ENCODE measurements at regions not wholly inside any gene's neighbourhood (a gene's known extent, or its start where the extent isn't known, plus 50 kb on each side); places are given as distances from the start of the nearest gene placed in this dataset.
"Not testable (repeated sequence)": the region's sequence is repeated elsewhere in the genome, so short reads cannot be mapped to it uniquely, and the experiment has no call there.

DNA sequence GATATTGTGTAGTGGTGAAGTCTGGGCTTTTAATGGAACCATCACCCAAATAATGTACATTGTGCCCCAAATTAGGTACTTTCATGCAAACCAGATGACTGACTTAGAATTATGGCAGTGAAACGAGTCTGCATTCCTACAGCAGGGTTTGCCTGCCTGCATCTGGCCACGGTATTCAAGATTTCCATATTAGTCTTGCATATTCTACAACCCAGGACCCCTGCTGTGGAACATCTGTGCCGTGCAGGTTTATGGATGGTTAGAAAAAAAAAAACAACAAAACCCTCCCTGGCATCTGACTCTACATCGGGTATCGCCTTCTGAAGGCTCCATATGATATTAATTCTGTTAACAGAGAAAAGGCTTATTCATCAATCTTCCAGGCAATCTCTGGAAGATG is 394.8 kb downstream of the DCDC2C start:
- no peak overlapping the region for H3K4me3 ChIP-seq (ENCODE audit: severe bottlenecking)
- no peak overlapping the region for H3K27ac ChIP-seq (ENCODE audit: poor library complexity, severe bottlenecking)
- no peaks in the 10 kb centered on the region for H3K9me3 ChIP-seq (ENCODE audit: severe bottlenecking)
- TF ChIP-seq, protein P1, sequence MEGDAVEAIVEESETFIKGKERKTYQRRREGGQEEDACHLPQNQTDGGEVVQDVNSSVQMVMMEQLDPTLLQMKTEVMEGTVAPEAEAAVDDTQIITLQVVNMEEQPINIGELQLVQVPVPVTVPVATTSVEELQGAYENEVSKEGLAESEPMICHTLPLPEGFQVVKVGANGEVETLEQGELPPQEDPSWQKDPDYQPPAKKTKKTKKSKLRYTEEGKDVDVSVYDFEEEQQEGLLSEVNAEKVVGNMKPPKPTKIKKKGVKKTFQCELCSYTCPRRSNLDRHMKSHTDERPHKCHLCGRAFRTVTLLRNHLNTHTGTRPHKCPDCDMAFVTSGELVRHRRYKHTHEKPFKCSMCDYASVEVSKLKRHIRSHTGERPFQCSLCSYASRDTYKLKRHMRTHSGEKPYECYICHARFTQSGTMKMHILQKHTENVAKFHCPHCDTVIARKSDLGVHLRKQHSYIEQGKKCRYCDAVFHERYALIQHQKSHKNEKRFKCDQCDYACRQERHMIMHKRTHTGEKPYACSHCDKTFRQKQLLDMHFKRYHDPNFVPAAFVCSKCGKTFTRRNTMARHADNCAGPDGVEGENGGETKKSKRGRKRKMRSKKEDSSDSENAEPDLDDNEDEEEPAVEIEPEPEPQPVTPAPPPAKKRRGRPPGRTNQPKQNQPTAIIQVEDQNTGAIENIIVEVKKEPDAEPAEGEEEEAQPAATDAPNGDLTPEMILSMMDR (IDR thresholded peaks at IDR 0.05; ENCODE audit: poor library complexity, severe bottlenecking): no peak
- no peaks in the 10 kb centered on the region for H3K4me1 ChIP-seq (ENCODE audit: insufficient read depth, poor library complexity, severe bottlenecking)
- DNase-seq (ENCODE audit: low spot score) (no peak), ATAC-seq (ENCODE audit: low read depth) (no peak)
- no peaks in the 10 kb centered on the region for H3K27me3 ChIP-seq (ENCODE audit: insufficient read depth, poor library complexity, severe bottlenecking)
- no peaks in the 10 kb centered on the region for H3K36me3 ChIP-seq (ENCODE audit: low read depth)

DNA sequence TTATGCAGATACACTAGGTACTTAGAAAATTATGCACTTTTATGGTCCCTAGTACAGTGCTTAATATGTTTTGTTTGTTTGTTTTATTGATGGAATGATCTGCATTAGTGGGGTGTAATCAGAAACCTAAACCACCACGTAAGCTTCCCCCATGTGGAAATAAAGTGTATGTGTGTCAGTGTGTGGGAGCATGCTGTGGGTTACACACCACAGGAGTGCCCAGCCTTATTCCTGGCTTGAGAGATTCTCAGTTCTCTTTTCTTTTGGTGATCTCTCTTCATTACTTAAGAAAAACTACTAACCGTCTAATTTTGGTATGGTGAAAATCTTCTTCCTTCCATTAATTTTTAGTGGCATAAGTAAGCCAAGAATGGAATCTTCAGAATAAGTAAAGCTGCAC is 398.6 kb downstream of the DCDC2C start:
- Histone ChIP-seq H3K27me3 (ENCODE audit: insufficient read depth, poor library complexity, severe bottlenecking) (no peaks in the 10 kb centered on the region), H3K9me3 (ENCODE audit: severe bottlenecking) (no peaks in the 10 kb centered on the region), H3K4me1 (ENCODE audit: insufficient read depth, poor library complexity, severe bottlenecking) (no peaks in the 10 kb centered on the region), H3K4me3 (ENCODE audit: severe bottlenecking) (no peak overlapping the region), H3K36me3 (ENCODE audit: low read depth) (no peaks in the 10 kb centered on the region), H3K27ac (ENCODE audit: poor library complexity, severe bottlenecking) (no peak overlapping the region)
- TF ChIP-seq, protein P1 (IDR thresholded peaks at IDR 0.05; ENCODE audit: poor library complexity, severe bottlenecking): no peak
- DNase-seq (ENCODE audit: low spot score) (no peak), ATAC-seq (ENCODE audit: low read depth) (no peak)

DNA sequence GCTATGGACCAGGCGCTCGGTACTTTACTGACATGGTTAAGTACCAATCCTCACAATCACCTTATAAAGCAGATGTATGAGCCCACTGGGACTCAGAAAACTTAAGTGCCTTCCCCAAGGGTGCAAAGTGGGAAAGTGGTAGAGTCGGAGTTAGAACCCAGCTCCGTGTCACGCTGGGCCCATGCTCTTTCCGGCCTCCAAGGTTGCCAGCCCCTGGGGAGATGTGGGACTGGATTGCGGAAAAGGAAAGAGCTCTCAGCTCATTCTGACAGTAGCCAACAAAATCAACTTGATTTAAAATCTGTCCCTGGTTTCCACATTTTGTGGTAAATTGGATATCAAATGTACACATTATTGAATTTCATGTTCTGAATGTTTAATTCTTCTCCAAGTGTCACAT is 403.8 kb downstream of the DCDC2C start:
- Histone ChIP-seq H3K4me3 (ENCODE audit: severe bottlenecking) (no peak overlapping the region), H3K4me1 (ENCODE audit: insufficient read depth, poor library complexity, severe bottlenecking) (no peaks in the 10 kb centered on the region), H3K36me3 (ENCODE audit: low read depth) (no peaks in the 10 kb centered on the region), H3K9me3 (ENCODE audit: severe bottlenecking) (no peaks in the 10 kb centered on the region), H3K27me3 (ENCODE audit: insufficient read depth, poor library complexity, severe bottlenecking) (no peaks in the 10 kb centered on the region), H3K27ac (ENCODE audit: poor library complexity, severe bottlenecking) (no peak overlapping the region)
- TF ChIP-seq, protein P1 (IDR thresholded peaks at IDR 0.05; ENCODE audit: poor library complexity, severe bottlenecking): no peak
- no peak for ATAC-seq (ENCODE audit: low read depth)
- no peak for DNase-seq (ENCODE audit: low spot score)

DNA sequence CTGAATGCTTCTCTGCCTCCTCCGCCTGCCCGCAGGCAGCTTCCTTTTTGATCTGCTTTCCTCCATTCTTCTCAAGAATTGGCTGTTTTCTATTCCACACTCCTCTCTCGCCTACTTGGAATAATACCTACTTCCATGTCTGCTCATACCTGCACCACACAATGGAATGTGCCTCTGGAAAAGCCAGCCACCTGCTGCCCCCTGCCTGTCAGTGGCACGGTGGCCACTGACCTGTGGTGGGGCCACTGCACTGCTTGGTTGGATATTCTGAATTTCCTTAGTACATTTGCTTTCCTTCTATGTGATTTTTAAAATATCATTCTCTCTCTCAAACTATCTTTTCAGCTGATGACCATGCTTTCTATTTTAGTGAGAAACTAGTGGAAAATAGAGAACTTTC is 406.9 kb downstream of the DCDC2C start:
- TF ChIP-seq, protein P1 (IDR thresholded peaks at IDR 0.05; ENCODE audit: poor library complexity, severe bottlenecking): no peak
- Histone ChIP-seq H3K27ac (ENCODE audit: poor library complexity, severe bottlenecking) (no peak overlapping the region), H3K4me1 (ENCODE audit: insufficient read depth, poor library complexity, severe bottlenecking) (no peaks in the 10 kb centered on the region), H3K36me3 (ENCODE audit: low read depth) (no peaks in the 10 kb centered on the region), H3K27me3 (ENCODE audit: insufficient read depth, poor library complexity, severe bottlenecking) (no peaks in the 10 kb centered on the region), H3K9me3 (ENCODE audit: severe bottlenecking) (no peaks in the 10 kb centered on the region), H3K4me3 (ENCODE audit: severe bottlenecking) (no peak overlapping the region)
- ATAC-seq (ENCODE audit: low read depth): no peak
- no peak for DNase-seq (ENCODE audit: low spot score)

DNA sequence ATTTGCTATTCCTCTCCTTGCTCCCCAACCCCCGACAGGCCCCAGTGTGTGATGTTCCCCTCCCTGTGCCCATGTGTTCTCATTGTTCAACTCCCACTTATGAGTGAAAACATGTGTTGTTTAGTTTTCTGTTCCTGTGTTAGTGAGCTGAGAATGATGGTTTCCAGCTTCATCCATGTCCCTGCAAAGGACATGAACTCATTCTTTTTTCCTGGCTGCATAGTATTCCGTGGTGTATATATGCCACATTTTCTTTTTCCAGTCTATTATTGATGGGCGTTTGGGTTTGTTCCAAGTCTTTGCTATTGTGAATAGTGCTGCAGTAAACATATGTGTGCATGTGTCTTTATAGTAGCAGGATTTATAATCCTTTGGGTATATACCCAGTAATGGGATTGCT is 412.1 kb downstream of the DCDC2C start:
- not testable (repeated sequence) for H3K4me3 ChIP-seq (ENCODE audit: severe bottlenecking); DNase-seq (ENCODE audit: low spot score); ATAC-seq (ENCODE audit: low read depth); H3K9me3 ChIP-seq (ENCODE audit: severe bottlenecking); H3K4me1 ChIP-seq (ENCODE audit: insufficient read depth, poor library complexity, severe bottlenecking); H3K27ac ChIP-seq (ENCODE audit: poor library complexity, severe bottlenecking); H3K27me3 ChIP-seq (ENCODE audit: insufficient read depth, poor library complexity, severe bottlenecking); H3K36me3 ChIP-seq (ENCODE audit: low read depth)
